GM21737 (cell line): ENCODE measurements at regions not wholly inside any gene's neighbourhood (a gene's known extent, or its start where the extent isn't known, plus 50 kb on each side); places are given as distances from the start of the nearest gene placed in this dataset.

Source experiments
- ATAC-seq: cut with Tn5 transposase; IDR thresholded peaks from one replicate; pipeline ENCODE4 v1.9.1; 2021; ENCODE audit warnings: mild to moderate bottlenecking, moderate library complexity; ENCODE audit not compliant: unreplicated experiment

GRCh38 chr9:4435197-4435596 is 55.1 kb upstream of the SLC1A1 start:
- no peak for ATAC-seq

- ATAC-seq, result no peak
These were observed 56.9 kb upstream of the SLC1A1 start for GRCh38 chr9:4433379-4433778.

DNA sequence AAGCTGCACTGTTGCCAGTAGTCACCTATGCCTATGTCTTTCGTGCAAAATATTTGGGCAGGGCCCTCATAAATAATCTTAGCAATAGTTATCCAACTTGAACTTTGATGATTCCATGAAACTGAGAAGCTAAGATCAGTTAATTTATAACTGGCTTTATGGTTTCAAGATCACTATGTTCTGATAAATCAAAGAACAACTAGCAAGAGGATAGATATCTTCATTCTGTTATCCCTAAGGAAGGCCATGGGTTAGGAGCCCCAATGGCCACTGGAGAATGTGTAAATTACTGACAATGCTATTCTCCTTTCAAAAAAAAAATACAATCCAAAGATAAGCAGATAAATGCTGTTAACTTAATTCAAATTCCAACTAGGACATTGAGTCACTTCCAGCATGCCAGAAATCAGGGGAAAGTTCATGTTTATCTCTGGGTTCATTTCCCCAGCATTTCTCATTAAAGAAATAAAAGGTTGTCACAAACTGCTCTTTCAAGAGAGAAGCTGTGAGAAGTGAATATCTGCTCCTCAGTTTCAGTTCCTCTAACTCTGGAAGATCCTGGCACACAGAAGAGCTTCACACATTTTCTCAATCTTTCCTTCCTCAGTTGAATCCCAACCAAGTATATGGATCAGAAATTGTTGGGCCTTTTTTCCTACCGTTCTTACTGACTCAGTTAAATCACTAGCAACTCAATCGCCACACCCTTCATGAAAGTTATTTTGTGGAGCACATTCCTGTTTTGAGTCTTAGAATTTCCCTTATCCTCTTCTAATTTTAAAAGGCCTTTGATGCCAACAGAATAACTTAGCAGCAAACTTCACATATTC is 59.6 kb upstream of the SLC1A1 start:
- ATAC-seq, result no peak

GRCh38 chr9:4425319-4426045 is 64.8 kb upstream of the SLC1A1 start:
- no peak for ATAC-seq

- no peak for ATAC-seq
These were observed 65.4 kb upstream of the SLC1A1 start for GRCh38 chr9:4424891-4425290.

DNA sequence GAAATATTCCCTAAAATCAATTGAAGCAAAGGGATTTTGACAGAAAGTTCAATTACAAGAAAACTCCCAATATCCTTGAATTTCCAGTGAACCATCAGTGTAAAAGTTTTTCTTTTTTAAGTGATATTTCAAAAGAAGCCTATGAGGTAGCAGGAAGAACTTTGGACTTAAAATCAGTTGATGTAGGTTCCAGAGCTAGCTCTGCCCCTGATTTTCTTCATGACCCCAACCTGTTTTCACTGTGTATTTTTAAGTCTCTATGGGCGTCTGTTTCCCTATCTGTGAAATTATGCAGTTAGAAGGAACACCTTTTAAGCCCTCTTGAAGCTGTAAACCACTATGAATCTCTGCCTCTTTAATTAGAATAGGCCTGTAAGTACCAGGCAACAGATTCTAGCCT is 66.2 kb upstream of the SLC1A1 start:
- ATAC-seq, result no peak

DNA sequence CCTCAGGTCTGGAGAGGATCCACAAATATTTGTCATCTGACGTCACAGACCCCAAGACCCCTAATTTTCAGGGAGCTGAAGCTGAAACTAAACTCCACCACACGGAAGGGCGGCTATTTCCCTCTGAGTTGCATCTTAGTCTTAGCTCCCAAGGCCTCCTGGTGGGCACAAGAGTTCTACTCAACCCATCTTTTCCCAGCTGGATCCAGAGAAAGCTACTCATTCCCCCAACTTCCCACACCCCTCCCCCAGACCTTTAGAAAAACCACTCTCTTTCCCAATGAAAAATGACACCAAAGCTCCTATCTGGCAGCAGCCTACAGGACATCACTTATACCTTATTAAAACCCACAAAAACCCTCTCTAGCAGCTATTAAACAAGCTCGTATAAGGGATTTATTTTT is 67.1 kb upstream of the SLC1A1 start:
- ATAC-seq, result no peak

DNA sequence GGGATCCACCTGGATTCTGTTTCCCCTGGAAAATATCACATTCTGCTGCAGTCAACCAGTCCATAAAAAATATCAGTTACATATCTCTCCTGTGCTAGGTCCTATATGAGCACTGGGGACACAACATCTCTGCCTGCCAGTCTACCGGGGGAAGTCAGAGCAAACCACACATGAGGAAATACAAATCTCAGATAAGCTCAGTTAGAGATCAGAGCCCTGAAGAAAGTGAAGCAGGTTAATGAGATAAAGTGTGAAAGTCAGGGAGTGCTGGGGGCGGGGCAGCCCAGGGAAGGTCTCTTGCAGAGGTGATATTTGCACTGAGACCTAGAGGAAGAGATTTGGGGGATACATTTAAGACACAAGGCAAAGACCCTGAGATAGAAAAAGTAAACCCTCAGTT is 67.8 kb upstream of the SLC1A1 start:
- peak; percentile 70 for ATAC-seq

GRCh38 chr9:4421847-4422246 is 68.4 kb upstream of the SLC1A1 start:
- ATAC-seq, result no peak

GRCh38 chr9:4420351-4420750 is 69.9 kb upstream of the SLC1A1 start:
- no peak for ATAC-seq

DNA sequence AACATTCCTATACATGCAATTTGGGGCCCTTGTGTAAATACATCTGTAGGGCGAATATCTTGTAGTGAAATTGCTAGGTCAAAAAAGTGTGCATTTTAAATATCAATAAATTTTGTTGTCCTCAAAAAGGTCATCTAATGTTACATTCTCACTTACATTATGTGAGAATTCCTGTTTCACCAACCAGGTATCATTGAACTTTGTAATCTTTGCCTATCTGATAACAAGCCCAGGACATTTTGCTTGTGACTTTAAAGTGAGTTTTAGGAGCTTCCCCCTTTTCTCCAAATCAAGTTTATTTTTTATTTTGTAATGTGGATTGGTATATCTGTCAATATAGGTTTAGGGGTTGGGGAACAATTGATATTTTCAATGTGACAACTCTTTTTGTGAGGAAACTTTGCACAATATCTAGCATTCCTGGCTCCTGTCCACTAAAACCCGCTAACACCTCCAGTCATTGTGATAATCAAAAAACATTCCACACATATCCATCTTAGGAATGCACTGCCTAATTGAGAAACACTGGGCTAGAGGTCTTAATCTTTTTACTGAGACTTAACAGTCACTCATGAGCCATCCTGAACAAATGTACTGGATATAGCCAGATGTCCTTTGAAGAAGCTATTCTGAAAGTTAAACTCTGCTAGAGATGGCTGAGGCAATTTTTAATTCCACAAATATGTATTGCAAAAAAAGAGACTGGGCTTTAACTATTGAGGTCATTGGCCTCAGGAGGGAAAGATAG is 72.5 kb upstream of the SLC1A1 start:
- no peak for ATAC-seq

DNA sequence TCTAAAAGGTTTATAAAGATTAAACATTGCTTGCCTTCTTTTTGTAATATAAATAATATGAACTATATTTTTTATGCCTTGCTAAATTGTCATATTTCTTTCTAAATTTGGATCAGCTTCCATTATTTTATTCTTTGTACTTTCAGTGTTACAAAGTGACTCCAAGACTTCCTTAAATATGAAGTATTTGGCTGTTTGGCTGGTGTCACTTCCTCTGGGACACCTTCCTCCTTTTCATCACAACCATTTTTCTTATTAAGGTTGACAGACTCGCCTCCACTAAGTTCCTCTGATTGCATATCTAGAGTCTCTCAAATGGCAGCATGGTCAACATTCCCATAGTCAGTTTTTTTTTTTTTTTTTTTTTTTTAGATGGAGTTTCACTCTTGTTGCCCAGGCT is 73.8 kb upstream of the SLC1A1 start:
- ATAC-seq, result no peak

DNA sequence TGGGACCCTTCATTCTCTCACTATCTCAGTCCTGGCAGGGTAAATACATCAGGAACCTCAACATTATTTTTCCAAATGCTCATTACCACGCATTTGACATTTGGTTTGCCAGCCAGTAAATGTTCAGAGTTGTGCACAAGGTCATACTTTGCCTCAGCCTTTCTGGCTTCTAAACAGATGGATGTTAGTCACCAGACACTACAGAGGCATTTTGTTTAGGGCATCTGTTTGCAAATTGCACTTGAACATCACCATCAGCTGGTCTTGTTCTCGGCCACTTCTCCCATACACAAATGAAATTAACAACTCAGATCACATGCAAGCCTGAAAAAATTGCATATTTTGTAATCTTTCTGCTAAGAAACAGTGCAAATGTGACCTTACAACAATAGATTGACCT is 75.0 kb upstream of the SLC1A1 start:
- ATAC-seq, result no peak

- ATAC-seq, result no peak
These were observed 76.4 kb upstream of the SLC1A1 start for GRCh38 chr9:4413856-4414255.

DNA sequence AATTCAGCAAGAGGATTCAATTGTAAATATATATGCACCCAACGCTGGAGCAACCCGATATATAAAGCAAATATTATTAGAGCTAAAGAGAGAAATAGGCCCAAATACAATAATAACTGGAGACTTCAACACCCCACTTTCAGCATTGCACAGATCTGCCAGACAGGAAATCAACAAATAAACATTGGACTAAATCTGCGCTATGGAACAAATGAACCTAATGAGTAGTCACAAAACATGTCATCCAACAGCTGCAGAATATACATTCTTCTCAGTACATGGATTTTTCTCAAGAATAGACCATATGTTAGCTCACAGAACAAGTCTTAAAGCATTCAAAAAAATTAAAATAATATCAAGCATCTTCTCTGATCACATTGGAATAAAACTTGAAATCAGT is 86.1 kb upstream of the SLC1A1 start:
- ATAC-seq, result no peak

- no peak for ATAC-seq
These were observed 87.8 kb upstream of the SLC1A1 start for GRCh38 chr9:4402501-4402900.

DNA sequence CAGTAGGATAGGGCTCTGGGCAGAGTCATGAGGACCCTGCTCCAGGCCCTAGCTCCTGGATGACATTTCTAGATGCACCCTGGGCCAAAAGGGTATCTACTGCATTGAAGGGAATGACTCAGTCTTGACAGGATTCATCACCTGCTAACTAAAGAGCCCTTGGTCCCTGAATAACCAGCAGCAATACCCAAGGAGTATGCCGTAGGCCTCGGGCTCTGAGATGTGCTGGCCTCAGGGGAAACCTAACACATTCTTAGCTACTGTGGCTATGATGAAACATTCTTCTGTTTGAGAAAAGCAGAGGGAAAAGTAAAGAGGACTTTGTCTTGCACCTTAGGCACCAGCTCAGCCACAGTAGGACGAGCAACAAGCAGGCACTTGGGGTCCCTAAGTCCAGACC is 89.5 kb upstream of the SLC1A1 start:
- no peak for ATAC-seq

- ATAC-seq, result no peak
These were observed 92.4 kb upstream of the SLC1A1 start for GRCh38 chr9:4397917-4398316.

- ATAC-seq, result no peak
These were observed 94.1 kb upstream of the GLIS3 start for GRCh38 chr9:4393806-4394523.

- ATAC-seq, result no peak
These were observed 89.9 kb upstream of the GLIS3 start for GRCh38 chr9:4389755-4390154.

DNA sequence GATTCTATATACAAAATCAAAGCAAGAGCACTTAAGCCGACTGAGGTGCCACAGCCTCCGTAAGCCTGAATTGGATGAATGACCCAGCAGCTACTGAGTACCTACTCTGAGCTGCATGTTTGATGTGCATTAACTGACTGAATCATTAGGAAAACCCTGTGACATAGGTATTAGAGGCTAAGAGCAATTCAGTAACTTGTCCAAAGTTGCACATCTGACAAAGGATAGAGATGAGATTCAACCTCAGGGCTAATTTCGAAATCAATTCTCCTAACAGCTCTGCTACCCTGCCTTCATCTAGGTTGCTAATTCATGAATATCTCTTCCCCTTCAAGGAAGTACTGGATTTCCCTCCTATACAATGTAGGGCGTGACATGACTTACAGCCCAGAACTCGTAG is 89.1 kb upstream of the GLIS3 start:
- no peak for ATAC-seq
